ENCODE measurements at regions not wholly inside any gene's neighbourhood (a gene's known extent, or its start where the extent isn't known, plus 50 kb on each side); places are given as distances from the start of the nearest gene placed in this dataset.
"Not testable (repeated sequence)": the region's sequence is repeated elsewhere in the genome, so short reads cannot be mapped to it uniquely, and the experiment has no call there.

DNA sequence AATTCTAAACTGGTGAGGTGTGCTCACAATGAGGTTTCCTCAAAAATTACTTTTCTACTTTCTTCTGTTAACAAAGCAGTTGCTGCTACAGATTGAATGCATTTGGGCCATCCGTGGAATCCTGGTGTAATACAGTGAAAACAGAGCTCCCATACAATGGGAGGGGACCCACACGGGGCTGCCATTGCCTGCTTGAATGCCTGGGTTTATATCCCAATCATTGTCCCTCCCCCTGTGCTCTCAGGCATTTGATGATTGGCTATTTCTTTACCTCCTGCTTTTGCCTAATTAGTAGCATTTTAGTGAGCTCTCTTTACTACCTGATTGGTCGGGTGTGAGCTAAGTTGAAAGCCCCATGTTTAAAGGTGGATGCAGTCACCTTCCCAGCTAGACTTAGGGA is 52.9 kb upstream of the CSF1 start:
- DNase-seq: not testable (repeated sequence)

- DNase-seq: not testable (repeated sequence)
Observed at GRCh38 chr1:109855986-109856385, 54.7 kb upstream of the CSF1 start.

- not testable (repeated sequence) for DNase-seq
Observed at GRCh38 chr1:109853972-109854371, 56.7 kb upstream of the CSF1 start.

DNA sequence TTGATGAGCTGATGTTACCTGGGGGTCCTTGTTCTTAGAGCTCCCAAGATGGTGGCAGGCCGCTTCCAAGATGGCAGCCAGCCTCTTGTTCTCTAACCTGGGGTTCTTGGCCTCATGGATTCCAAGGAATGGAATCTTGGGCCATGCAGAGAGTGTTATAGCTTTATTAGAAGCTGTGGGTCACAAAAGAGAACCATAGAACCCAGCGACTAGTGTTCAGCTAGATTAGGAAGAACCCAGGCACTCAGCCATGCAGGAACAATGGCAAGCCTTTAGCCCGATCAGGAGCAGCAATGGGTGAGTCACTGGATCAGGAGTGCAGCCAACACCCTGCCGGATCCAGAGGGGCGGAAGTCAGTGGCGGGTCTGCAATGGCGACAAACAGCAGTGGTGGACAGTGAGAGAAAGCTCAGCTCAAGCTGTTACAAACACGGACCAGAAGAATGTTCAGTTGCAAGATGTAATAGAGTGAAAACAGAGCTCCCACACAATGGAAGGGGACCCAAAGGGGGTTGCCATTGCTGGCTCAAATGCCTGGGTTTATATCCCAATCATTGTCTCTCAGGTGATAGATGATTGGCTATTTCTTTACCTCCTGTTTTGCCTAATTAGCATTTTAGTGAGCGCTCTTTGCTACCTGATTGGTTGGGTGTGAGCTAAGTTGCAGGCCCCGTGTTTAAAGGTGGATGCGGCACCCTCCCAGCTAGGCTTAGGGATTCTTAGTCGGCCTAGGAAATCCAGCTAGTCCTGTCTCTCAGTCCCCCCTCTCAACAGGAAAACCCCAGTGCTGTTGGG is 58.2 kb upstream of the CSF1 start:
- not testable (repeated sequence) for DNase-seq

- DNase-seq: no peak
Observed at GRCh38 chr1:109850827-109851226, 59.8 kb upstream of the CSF1 start.

GRCh38 chr1:109850194-109850593 is 60.5 kb upstream of the CSF1 start:
- no peak for DNase-seq

DNA sequence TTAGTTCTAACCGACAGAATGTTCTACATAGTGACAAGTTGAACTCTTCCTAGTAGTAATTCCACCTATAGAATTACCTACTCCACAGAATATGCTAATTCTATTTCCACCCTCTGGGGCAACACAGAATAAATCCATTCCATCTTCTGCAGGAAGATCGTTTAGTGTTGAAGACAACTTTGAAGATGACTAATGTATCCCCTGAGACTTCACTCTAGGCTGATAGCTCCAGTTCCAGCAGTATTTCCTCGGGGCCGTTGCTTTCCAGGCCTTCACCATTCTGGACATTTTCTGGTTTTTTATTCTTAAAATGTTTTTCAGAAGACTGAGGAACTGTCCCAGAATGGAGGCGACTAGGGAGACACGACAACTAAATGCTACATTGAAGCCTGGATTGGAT is 61.0 kb upstream of the CSF1 start:
- no peak for DNase-seq

- no peak for DNase-seq
Observed at GRCh38 chr1:109847251-109847650, 63.4 kb upstream of the CSF1 start.

- DNase-seq: no peak
Observed at GRCh38 chr1:109846846-109847245, 63.8 kb upstream of the CSF1 start.

- no peak for DNase-seq
Observed at GRCh38 chr1:109846162-109846561, 64.5 kb upstream of the CSF1 start.

GRCh38 chr1:109845658-109846057 is 65.0 kb upstream of the CSF1 start:
- no peak for DNase-seq

DNA sequence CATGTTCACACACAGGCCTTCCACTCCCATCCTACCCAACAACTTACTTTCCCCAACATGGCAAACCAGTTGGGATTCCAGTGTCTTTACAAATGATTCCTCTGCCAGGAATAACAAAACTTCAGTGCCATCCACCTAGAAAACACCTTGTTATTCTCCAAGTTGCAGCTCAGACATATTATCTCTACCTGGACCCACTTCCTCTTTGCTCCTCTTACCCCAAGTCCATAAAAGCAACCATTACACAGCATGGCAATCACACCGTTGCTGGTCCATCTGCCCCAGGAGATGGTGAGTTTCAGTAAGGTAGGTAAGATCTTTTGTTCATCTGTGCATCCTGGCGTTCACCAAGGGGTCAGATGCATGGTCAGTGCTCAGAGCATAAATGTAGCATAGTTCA is 66.0 kb upstream of the CSF1 start:
- DNase-seq: no peak

GRCh38 chr1:109840011-109840629 is 70.5 kb upstream of the CSF1 start:
- no peak for DNase-seq

GRCh38 chr1:109839276-109839675 is 71.4 kb upstream of the CSF1 start:
- DNase-seq: not testable (repeated sequence)

- DNase-seq: no peak
Observed at GRCh38 chr1:109838838-109839240, 71.8 kb upstream of the CSF1 start.

DNA sequence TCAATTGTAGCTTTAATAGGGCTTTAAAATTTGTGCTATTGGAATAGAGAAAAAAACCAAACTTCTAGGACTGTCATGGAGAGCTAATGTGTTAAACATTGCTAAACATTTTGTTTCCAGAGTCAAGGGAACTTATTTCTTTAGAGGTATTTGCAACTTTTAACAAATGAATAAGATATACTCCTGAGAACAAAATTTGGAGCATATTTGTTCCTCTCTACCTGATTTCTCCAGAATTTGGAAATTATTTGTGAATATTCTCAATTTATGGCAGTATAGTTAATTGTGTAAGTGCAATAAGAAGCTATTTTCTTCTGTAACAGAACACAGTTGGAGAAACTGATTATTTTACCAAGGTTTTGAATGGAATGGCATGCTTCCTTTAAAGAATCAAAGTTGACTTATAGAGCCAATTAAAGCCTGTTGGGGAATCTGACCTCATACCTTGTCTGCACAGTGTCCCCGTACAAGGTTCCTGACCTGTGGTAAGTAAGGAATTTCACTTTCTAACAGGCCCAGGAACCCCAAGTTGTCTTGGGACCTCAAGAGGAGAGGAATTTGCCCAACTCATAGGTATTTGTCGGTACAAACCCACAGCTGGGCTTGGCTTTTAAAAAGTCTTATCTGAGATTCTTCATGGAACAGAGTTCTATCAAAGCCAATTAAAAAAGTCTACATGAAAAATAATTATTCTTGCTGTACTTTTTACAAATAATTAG is 72.6 kb upstream of the CSF1 start:
- DNase-seq: no peak

DNA sequence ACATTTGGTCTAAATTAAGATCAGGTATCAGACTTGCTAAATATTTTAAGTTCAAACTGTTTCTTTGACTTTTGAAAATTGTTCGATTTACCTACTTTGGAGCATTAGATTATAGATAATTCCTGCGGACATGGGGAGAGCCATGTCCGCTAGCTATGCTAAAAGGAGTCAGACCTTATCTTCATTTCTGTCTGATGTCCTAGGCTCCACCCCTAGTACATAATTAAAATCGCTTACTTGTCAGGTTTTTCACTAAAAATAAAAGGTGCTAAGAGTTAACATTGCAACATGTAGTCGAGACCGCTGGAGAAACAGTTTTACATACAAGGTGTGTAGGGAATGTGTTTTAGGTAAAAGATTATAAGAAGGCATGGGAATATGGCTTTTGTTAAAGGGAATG is 71.9 kb upstream of the EPS8L3 start:
- not testable (repeated sequence) for DNase-seq

DNA sequence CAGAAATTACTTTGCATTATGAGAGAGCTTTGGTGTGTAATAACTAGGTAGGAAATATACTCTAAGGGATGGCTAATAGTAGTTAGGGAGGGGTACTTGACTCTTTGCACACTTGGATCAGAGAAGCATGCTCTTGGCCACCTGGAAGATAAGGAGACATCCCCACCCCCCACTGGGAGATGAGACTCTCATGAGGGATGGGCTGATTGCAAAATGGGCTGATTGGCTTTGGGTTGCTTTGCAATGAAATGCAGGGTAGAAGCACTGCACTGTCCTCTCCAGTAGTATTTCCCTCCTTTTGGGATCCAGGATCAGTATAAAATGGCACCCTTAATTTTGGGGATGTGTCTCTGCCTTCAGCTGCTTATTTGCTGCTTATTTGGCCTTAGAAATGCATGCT is 71.2 kb upstream of the EPS8L3 start:
- no peak for DNase-seq

GRCh38 chr1:109832945-109833344 is 69.2 kb upstream of the EPS8L3 start:
- DNase-seq: no peak

- no peak for DNase-seq
Observed at GRCh38 chr1:109828756-109829505, 65.2 kb upstream of the EPS8L3 start.

GRCh38 chr1:109827986-109828385 is 64.3 kb upstream of the EPS8L3 start:
- no peak for DNase-seq

GRCh38 chr1:109827466-109827865 is 63.7 kb upstream of the EPS8L3 start:
- DNase-seq: no peak

DNA sequence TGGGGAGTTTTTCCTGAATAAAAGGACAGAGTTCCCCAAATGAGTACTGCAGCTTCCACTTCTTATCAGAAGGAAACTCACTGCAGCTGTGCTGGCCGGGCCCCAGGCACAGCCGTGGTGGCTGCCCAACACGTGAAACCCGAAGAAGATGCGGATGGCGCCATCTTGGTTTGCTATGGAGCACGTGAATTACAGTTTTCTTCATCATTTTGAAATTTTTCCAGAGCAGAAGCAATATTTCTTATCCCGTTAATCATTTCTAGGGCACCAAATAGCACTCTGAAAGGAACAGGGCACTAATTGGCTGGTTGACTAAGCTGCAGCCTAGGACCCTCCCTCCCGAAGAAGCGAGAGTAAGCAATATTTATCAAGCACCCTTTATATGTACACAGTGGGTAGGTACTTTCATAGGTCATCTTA is 63.2 kb upstream of the EPS8L3 start:
- DNase-seq: peak; percentile 21

Measured in GF-D8 (cell line).